ENCODE measurements at regions not wholly inside any gene's neighbourhood (a gene's known extent, or its start where the extent isn't known, plus 50 kb on each side); places are given as distances from the start of the nearest gene placed in this dataset.

DNA sequence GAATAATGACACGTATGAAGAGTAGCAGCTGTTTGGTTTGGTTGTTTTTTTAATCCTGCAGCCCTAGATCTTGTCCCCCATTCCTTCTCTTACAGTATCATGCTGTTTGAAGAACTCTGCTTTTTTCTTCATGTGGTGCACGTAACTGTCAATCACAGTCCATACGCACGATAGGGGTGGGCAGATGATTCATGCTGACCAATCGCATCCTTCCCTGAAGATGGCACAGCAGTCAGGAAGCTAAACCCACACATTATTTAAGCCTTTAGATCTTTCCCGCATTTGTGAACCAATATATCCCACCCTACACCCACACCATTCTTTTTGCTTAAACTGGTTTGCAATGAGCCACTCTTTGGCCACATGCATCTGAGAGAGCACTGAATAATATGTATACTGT is 158.9 kb upstream of the PLEKHA5 start (continued):
- TF ChIP-seq, protein P1, sequence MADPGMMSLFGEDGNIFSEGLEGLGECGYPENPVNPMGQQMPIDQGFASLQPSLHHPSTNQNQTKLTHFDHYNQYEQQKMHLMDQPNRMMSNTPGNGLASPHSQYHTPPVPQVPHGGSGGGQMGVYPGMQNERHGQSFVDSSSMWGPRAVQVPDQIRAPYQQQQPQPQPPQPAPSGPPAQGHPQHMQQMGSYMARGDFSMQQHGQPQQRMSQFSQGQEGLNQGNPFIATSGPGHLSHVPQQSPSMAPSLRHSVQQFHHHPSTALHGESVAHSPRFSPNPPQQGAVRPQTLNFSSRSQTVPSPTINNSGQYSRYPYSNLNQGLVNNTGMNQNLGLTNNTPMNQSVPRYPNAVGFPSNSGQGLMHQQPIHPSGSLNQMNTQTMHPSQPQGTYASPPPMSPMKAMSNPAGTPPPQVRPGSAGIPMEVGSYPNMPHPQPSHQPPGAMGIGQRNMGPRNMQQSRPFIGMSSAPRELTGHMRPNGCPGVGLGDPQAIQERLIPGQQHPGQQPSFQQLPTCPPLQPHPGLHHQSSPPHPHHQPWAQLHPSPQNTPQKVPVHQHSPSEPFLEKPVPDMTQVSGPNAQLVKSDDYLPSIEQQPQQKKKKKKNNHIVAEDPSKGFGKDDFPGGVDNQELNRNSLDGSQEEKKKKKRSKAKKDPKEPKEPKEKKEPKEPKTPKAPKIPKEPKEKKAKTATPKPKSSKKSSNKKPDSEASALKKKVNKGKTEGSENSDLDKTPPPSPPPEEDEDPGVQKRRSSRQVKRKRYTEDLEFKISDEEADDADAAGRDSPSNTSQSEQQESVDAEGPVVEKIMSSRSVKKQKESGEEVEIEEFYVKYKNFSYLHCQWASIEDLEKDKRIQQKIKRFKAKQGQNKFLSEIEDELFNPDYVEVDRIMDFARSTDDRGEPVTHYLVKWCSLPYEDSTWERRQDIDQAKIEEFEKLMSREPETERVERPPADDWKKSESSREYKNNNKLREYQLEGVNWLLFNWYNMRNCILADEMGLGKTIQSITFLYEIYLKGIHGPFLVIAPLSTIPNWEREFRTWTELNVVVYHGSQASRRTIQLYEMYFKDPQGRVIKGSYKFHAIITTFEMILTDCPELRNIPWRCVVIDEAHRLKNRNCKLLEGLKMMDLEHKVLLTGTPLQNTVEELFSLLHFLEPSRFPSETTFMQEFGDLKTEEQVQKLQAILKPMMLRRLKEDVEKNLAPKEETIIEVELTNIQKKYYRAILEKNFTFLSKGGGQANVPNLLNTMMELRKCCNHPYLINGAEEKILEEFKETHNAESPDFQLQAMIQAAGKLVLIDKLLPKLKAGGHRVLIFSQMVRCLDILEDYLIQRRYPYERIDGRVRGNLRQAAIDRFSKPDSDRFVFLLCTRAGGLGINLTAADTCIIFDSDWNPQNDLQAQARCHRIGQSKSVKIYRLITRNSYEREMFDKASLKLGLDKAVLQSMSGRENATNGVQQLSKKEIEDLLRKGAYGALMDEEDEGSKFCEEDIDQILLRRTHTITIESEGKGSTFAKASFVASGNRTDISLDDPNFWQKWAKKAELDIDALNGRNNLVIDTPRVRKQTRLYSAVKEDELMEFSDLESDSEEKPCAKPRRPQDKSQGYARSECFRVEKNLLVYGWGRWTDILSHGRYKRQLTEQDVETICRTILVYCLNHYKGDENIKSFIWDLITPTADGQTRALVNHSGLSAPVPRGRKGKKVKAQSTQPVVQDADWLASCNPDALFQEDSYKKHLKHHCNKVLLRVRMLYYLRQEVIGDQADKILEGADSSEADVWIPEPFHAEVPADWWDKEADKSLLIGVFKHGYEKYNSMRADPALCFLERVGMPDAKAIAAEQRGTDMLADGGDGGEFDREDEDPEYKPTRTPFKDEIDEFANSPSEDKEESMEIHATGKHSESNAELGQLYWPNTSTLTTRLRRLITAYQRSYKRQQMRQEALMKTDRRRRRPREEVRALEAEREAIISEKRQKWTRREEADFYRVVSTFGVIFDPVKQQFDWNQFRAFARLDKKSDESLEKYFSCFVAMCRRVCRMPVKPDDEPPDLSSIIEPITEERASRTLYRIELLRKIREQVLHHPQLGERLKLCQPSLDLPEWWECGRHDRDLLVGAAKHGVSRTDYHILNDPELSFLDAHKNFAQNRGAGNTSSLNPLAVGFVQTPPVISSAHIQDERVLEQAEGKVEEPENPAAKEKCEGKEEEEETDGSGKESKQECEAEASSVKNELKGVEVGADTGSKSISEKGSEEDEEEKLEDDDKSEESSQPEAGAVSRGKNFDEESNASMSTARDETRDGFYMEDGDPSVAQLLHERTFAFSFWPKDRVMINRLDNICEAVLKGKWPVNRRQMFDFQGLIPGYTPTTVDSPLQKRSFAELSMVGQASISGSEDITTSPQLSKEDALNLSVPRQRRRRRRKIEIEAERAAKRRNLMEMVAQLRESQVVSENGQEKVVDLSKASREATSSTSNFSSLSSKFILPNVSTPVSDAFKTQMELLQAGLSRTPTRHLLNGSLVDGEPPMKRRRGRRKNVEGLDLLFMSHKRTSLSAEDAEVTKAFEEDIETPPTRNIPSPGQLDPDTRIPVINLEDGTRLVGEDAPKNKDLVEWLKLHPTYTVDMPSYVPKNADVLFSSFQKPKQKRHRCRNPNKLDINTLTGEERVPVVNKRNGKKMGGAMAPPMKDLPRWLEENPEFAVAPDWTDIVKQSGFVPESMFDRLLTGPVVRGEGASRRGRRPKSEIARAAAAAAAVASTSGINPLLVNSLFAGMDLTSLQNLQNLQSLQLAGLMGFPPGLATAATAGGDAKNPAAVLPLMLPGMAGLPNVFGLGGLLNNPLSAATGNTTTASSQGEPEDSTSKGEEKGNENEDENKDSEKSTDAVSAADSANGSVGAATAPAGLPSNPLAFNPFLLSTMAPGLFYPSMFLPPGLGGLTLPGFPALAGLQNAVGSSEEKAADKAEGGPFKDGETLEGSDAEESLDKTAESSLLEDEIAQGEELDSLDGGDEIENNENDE (IDR thresholded peaks at IDR 0.05; ENCODE audit: insufficient replicate concordance, low read length): no peak
- TF ChIP-seq NANOG (IDR thresholded peaks at IDR 0.05; ENCODE audit: insufficient read depth, low read depth, low read length, poor library complexity, severe bottlenecking): no peak
- no peak for TF ChIP-seq CTBP2 (IDR thresholded peaks at IDR 0.05; ENCODE audit: borderline replicate concordance, insufficient read depth, insufficient read length, low read length)

Measured in H1 (cell line).